ENCODE measurements at regions not wholly inside any gene's neighbourhood (a gene's known extent, or its start where the extent isn't known, plus 50 kb on each side); places are given as distances from the start of the nearest gene placed in this dataset.

DNA sequence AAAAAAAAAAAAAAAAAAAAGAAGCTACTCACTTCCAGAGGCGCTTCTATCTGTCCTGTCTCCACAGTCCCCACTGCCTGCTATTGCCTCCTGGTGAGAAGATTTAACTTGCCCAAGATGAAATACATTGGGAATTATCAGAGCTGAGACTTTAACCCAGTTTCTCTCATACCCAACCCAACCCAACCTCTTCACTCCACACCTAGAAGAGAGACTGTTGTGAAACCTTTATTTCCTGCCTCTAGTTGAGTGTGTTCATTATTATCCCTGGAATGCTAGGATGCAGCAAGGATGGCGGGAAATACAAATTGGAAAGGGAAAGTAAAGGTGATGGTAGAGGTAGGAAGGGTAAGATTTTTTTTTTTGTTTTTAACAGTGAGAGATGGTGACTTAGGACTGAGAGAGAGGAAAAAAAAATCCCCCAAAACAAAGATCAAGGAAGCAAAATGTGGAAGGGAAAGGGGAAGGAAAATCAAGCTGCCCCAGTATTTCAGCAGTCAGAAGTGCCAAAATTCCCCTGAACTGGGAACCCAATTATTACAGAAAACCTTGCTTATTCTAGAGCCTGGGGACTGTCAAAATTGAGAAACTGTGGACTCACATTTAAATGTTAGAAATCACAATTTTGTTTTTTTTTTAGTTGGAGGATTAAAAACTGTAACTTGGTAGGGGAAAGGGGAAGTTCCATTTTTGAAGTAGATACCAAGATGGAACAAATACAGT is 253.0 kb downstream of the PTTG2 start:
- no peak for DNase-seq
- H3K4me3 ChIP-seq = no peak overlapping the region
- no peak overlapping the region for H3K27ac ChIP-seq
- H3K4me1 ChIP-seq = peaks cover 3 to 35% (median 23%) of the 10 kb centered on the region in 3 donors
- H3K9me3 ChIP-seq = no peaks in the 10 kb centered on the region
- H3K36me3 ChIP-seq = no peaks in the 10 kb centered on the region
- intact Hi-C loops (cut with DNase I) = no loop called here
- H3K27me3 ChIP-seq = no peaks in the 10 kb centered on the region
- 92 to 98% methylated on average over 2 of the region's 2 CpGs for WGBS, 2 donors
- no peak for TF ChIP-seq CTCF (IDR thresholded peaks at IDR 0.05)

- H3K36me3 ChIP-seq = no peaks in the 10 kb centered on the region
- peak overlapping the region in 3 of 4 donors; percentile 46 to 79 (median 67) for H3K27ac ChIP-seq
- intact Hi-C loops (cut with DNase I) = no loop called here
- WGBS, 2 donors = 54 to 60% methylated on average over 2 of the region's 2 CpGs
- no peaks in the 10 kb centered on the region for H3K27me3 ChIP-seq
- H3K9me3 ChIP-seq = no peaks in the 10 kb centered on the region
- no peak for TF ChIP-seq POLR2A (IDR thresholded peaks at IDR 0.05)
- no peak for TF ChIP-seq CTCF (IDR thresholded peaks at IDR 0.05)
- H3K4me1 ChIP-seq = peaks cover 0 to 31% (median 20%) of the 10 kb centered on the region in 3 donors
- DNase-seq = no peak
- no peak overlapping the region for H3K4me3 ChIP-seq
Measured at GRCh38 chr4:38222892-38223291, 262.7 kb downstream of the PTTG2 start.

GRCh38 chr4:38223306-38223705 is 263.1 kb downstream of the PTTG2 start:
- Histone ChIP-seq H3K27ac (peak overlapping the region in 3 of 4 donors; percentile 46 to 79 (median 67)), H3K9me3 (no peaks in the 10 kb centered on the region), H3K36me3 (no peaks in the 10 kb centered on the region), H3K4me3 (no peak overlapping the region), H3K4me1 (peaks cover 0 to 31% (median 20%) of the 10 kb centered on the region in 3 donors), H3K27me3 (no peaks in the 10 kb centered on the region)
- TF ChIP-seq POLR2A (IDR thresholded peaks at IDR 0.05) = no peak
- TF ChIP-seq CTCF (IDR thresholded peaks at IDR 0.05) = no peak
- DNase-seq = no peak
- WGBS, 2 donors = 0% methylated on average over 1 of the region's 1 CpG
- intact Hi-C loops (cut with DNase I) = no loop called here

DNA sequence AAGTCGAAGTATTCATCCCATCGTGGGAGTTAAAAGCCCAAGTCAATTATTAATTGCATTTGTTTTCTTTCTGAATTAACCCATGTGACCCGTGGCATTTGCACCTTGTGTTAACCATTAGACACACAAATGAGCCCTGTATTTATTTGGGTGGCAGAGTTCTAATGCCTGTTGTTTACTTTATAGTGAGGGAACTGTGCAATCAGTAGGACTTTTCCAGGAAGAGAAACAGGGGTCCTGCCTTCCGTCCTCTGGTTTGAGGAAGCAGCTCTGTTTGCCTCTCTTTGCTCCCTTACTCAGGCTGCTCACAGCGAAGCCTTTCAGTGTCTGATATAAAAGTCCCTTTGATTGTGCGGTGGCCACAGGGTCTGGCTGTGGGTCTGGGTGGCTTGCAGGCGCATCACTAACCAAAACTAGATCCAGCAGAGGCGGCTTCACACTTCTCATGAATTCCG is 263.6 kb downstream of the PTTG2 start:
- Histone ChIP-seq H3K4me1 (peaks cover 0 to 34% (median 20%) of the 10 kb centered on the region in 3 donors), H3K36me3 (no peaks in the 10 kb centered on the region), H3K9me3 (no peaks in the 10 kb centered on the region), H3K27me3 (no peaks in the 10 kb centered on the region), H3K4me3 (peak overlapping the region in 1 of 4 donors; percentile 2), H3K27ac (peak overlapping the region; percentile 64 to 79 (median 66))
- WGBS, 2 donors = 31 to 51% methylated on average over 9 of the region's 9 CpGs
- no peak for TF ChIP-seq CTCF (IDR thresholded peaks at IDR 0.05)
- TF ChIP-seq POLR2A (IDR thresholded peaks at IDR 0.05) = no peak
- DNase-seq = no peak
- intact Hi-C loops (cut with DNase I) = no loop called here

GRCh38 chr4:38224850-38225249 is 264.7 kb downstream of the PTTG2 start:
- Histone ChIP-seq H3K27me3 (no peaks in the 10 kb centered on the region), H3K9me3 (no peaks in the 10 kb centered on the region), H3K4me1 (peaks cover 0 to 44% (median 20%) of the 10 kb centered on the region in 3 donors), H3K4me3 (no peak overlapping the region), H3K36me3 (no peaks in the 10 kb centered on the region), H3K27ac (peak overlapping the region in 3 of 4 donors; percentile 65 to 79 (median 67))
- WGBS, 2 donors = 84 to 94% methylated on average over 2 to 3 of the region's 3 CpGs
- intact Hi-C loops (cut with DNase I) = no loop called here
- TF ChIP-seq POLR2A (IDR thresholded peaks at IDR 0.05) (no peak), CTCF (IDR thresholded peaks at IDR 0.05) (no peak)
- DNase-seq = no peak
